GM12872 (cell line): ENCODE measurements at regions not wholly inside any gene's neighbourhood (a gene's known extent, or its start where the extent isn't known, plus 50 kb on each side); places are given as distances from the start of the nearest gene placed in this dataset.

Experiments
- CTCF ChIP-seq: IDR thresholded peaks from 3 replicates; pipeline ENCODE4 v1.5.1; 2011; ENCODE audit warnings: low read depth, mild to moderate bottlenecking, low read length, moderate library complexity; ENCODE audit not compliant: insufficient read depth

- TF ChIP-seq CTCF: no peak
These were observed 145.9 kb upstream of the PCDH10 start for GRCh38 chr4:133003169-133003568.

- TF ChIP-seq CTCF: no peak
These were observed 134.5 kb upstream of the PCDH10 start for GRCh38 chr4:133014473-133015135.

- no peak for TF ChIP-seq CTCF
These were observed 103.8 kb upstream of the PCDH10 start for GRCh38 chr4:133045288-133045687.

GRCh38 chr4:133046156-133046555 lies 102.9 kb upstream of the PCDH10 start:
- TF ChIP-seq CTCF: no peak

- TF ChIP-seq CTCF: no peak
These were observed 90.4 kb upstream of the PCDH10 start for GRCh38 chr4:133058701-133059100.

- TF ChIP-seq CTCF: no peak
These were observed 90.0 kb upstream of the PCDH10 start for GRCh38 chr4:133059117-133059516.

GRCh38 chr4:133062851-133063250 lies 86.2 kb upstream of the PCDH10 start:
- TF ChIP-seq CTCF: no peak
